Skeletal muscle tissue (tissue), 3 donors: ENCODE measurements at regions not wholly inside any gene's neighbourhood (a gene's known extent, or its start where the extent isn't known, plus 50 kb on each side); places are given as distances from the start of the nearest gene placed in this dataset.

Source experiments
- H3K27ac ChIP-seq: one replicate; pipeline ENCODE4 v1.7.0; 2013; ENCODE audit warnings: mild to moderate bottlenecking, low read depth, low read length, inconsistent platforms
- H3K27me3 ChIP-seq, 3 donors: one replicate each; pipeline ENCODE4 v1.7.0; 2013; ENCODE audit warnings: low read length in 3 of 3; ENCODE audit not compliant: control insufficient read depth in 3 of 3, insufficient read depth in 3 of 3
- H3K36me3 ChIP-seq, 3 donors: one replicate each; pipeline ENCODE4 v1.7.0; 2013; ENCODE audit warnings: low read length in 3 of 3; ENCODE audit not compliant: control insufficient read depth in 3 of 3, insufficient read depth in 3 of 3
- H3K4me1 ChIP-seq, 3 donors: one replicate each; pipeline ENCODE4 v1.7.0; 2013; ENCODE audit warnings: low read length in 3 of 3, mild to moderate bottlenecking in 3 of 3; ENCODE audit not compliant: control insufficient read depth in 3 of 3, insufficient read depth in 3 of 3
- H3K4me3 ChIP-seq, 3 donors: one replicate each; pipeline ENCODE4 v1.7.0; 2013; ENCODE audit warnings: low read length in 3 of 3
- H3K9ac ChIP-seq, 3 donors: one replicate each; pipeline ENCODE4 v1.7.0; 2013; ENCODE audit warnings: low read length in 3 of 3, mild to moderate bottlenecking in 3 of 3, moderate library complexity in 2 of 3, low read depth in 1 of 3
- H3K9me3 ChIP-seq, 3 donors: one replicate each; pipeline ENCODE4 v1.7.0; 2013; ENCODE audit warnings: low read length in 3 of 3; ENCODE audit not compliant: control insufficient read depth in 3 of 3
- donor health status: Osteomylitis.

DNA sequence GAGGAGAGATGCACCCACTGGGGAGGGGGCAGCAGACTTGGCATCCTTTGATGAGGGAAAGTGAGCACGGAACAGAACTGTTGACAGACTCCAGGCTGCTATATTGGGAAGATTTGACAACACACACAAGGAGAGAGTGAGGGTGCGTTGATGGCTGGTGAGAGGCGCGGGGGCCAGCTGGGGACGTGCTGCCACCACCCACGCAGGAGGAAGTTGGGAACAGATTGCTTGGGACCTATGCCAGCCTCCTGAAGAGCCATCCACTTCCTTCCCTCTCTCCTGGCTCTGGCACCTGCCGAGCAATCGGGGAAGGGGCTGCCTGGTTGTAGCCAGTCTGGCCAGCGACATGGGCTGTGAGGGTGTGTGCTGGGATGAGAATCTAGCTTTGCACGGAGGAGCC, 223.7 kb upstream of the CSF3R start:
- Histone ChIP-seq H3K9ac (no peak overlapping the region), H3K4me3 (no peak overlapping the region), H3K27me3 (peaks cover 39 to 67% (median 52%) of the 10 kb centered on the region in 3 donors), H3K27ac (no peak overlapping the region), H3K9me3 (no peaks in the 10 kb centered on the region), H3K36me3 (no peaks in the 10 kb centered on the region), H3K4me1 (no peaks in the 10 kb centered on the region)

DNA sequence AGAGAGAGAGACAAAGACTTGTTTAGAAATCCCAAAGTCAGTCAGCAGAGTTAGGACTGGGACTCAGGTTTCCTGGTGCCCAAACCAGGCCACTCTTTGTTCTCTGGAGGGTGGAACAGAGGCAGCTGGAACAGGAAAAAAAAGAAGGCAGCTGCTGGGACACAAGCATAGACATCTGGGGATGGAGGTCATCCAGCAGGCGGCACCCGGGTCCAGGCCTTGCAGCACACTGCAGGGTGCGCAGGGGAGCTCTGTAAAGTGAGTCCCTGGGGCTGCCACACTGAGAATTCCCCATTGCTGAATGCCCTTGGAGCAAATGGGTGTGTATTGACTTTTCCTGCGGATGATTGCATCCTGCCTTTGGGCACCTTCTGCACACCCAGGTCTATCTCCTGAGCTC, 222.9 kb upstream of the CSF3R start:
- H3K27ac ChIP-seq: no peak overlapping the region
- peaks cover 39 to 62% (median 46%) of the 10 kb centered on the region in 3 donors for H3K27me3 ChIP-seq
- no peaks in the 10 kb centered on the region for H3K9me3 ChIP-seq
- H3K4me1 ChIP-seq: no peaks in the 10 kb centered on the region
- H3K4me3 ChIP-seq: no peak overlapping the region
- no peaks in the 10 kb centered on the region for H3K36me3 ChIP-seq
- no peak overlapping the region for H3K9ac ChIP-seq

DNA sequence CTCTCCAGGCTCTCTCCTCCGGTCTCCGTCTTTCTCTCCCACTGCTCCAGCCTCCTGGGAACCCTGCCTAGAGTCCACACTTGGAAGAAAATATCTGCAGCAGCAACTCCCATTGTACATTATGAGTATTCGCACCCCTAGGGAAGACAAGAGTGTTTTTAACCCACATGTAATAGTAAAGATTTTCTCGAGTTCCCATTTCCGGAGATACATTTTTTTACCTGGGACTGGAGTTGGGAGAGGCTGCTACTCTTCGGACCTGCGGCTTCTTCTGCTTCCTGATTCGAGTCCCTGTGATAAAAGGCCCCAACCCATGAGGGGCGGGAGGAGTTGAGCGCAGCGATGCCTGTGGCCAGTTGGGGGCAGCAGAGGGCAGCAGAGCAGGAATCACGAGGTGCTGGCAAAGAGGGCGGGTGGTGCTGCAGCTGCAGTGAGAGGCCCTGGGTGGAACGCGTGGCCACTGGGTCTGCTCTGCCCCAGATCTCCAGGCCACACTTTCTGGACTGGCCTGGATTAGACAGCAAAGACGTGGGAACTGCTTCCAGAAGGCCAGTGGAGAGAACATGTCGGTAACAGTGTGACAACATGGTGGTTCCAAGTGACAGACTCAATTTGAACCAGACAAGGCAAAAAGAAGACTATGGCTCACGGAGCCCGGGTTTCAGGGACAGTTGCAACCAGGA, 221.0 kb upstream of the CSF3R start:
- no peaks in the 10 kb centered on the region for H3K9me3 ChIP-seq
- H3K27me3 ChIP-seq: peaks cover 25 to 47% (median 38%) of the 10 kb centered on the region in 3 donors
- no peaks in the 10 kb centered on the region for H3K36me3 ChIP-seq
- no peak overlapping the region for H3K4me3 ChIP-seq
- H3K27ac ChIP-seq: no peak overlapping the region
- no peaks in the 10 kb centered on the region for H3K4me1 ChIP-seq
- H3K9ac ChIP-seq: no peak overlapping the region

DNA sequence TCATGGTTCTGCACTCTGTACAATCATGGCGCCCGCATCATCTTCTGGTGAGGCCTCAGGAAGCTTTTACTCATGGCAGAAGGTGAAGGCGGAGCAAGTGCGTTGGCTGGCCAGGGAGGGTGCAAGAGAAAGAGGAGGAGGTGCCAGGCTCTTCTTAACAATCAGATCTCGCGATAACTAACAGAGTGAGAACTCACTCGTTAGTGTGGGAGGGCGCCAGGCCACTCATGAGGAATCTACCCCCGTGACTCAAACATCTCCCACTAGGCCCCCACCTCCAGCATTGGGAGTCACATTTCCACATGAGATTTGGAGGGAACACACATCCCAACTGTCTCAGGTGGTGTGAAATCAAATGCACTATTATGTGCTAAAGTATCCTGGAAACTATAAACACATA, 220.2 kb upstream of the CSF3R start:
- Histone ChIP-seq H3K27me3 (peaks cover 24 to 48% (median 34%) of the 10 kb centered on the region in 3 donors), H3K9me3 (no peaks in the 10 kb centered on the region), H3K27ac (no peak overlapping the region), H3K4me3 (no peak overlapping the region), H3K4me1 (no peaks in the 10 kb centered on the region), H3K36me3 (no peaks in the 10 kb centered on the region), H3K9ac (no peak overlapping the region)

DNA sequence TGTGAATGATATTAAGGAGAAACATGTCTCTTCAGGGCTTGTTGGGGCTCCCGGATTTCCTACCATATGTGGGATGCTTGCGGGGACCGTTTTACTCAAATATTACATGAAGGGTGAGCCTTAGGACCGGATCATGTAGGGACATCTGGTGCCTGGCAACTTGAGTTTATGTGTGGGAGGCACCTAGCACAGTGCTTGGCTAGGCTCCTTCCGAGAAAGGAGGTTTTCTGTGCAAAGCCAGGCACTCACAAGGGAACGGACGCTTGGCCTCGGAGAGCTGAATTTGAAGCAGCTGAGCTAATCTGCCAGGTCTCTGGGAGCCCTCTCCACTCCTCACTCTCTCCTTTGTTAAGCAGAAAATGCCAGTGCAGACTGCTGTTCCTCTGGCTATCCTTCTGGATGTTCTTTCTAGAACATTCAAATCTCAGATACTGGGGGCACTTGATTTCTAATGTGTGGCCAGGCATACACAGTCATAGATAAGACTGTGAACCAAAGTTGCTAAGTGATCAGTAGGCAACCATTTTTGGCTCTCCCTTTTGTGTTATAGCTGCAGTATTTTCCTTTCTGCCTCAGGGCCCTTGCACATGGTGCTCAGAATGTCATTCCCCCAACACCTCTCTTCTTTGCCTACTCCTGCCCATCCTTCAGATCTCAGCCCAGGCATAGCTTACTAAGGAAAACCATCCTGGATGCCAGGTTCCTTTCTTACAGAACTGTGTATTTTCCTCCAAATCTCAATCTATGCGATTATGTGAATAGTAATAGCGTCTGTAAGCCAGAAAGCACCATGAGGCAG, 216.6 kb upstream of the CSF3R start:
- Histone ChIP-seq H3K27ac (no peak overlapping the region), H3K4me3 (no peak overlapping the region)

DNA sequence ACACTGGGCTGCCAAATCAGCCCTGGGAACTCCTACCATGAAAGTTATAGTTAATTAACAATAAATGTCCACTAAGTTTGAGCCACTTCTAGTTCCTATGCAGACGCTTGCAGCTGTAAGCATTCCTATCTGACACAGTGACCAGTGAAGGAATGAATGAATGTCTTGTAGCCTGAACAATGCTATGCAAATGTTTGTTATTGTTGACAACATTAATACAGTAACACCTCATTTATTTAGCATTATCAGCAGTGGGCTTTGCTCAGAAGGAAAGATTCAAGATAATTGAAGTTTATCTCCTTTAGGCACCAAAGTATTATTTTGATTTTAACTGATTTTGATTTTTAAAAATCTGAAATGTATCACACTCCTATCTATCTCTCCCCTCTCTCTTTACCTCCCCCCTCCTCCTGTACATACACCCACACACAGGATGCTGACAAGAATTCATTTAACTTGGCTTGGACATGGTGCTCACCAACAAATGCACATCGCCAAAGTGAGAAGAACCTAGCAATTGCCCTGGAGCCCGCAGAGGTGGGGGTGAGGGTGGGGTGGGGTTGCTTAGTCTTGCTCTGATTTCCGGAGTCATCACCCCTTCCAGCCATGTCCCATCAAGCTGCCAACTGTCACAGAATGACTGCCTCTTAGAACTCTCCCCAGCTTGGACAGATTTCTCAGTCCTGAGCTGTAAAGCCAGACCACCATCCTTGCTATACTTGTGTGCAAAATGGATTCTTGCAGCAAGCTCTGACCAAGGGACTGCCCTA, 215.3 kb upstream of the CSF3R start:
- Histone ChIP-seq H3K27ac (no peak overlapping the region), H3K9me3 (no peaks in the 10 kb centered on the region), H3K27me3 (peaks cover 32 to 46% (median 41%) of the 10 kb centered on the region in 3 donors), H3K4me1 (no peaks in the 10 kb centered on the region), H3K36me3 (no peaks in the 10 kb centered on the region), H3K4me3 (no peak overlapping the region), H3K9ac (no peak overlapping the region)

More for the DNA sequence above, 216.6 kb upstream of the CSF3R start:
- Histone ChIP-seq H3K27me3 (peaks cover 27 to 42% (median 40%) of the 10 kb centered on the region in 3 donors), H3K36me3 (no peaks in the 10 kb centered on the region), H3K9ac (no peak overlapping the region), H3K4me1 (no peaks in the 10 kb centered on the region), H3K9me3 (no peaks in the 10 kb centered on the region)

DNA sequence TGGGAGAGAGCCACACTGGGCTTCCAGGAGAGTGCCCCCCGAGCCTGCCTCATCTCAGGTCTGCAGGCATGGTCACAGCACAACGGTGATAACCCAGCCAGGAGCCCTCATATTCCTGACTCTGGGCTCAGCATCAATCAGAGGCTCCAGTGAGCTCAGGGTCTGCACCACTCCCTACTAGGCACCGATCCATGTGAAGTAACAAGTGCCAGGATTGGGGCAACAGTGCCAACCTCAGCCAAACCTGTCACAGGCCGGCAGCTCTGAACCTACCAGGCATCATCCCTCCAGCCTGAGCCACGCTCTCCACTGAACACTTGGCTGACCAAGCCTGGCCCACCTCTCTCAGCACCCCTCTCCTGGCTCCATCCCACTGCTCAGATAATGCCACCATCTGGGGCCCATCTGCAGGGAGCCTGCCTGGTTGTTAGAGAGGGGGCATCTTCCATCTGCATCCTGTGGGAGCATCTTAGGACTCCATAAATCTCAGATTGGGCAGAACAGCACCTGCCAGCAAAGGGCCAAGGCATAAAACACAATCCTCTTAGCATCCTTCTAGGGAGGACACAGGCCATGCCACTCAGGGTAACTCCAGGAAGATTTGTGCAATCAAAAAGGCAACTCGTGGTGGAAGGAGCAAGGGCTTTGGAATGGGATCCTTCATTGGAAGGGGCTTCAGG, 213.7 kb upstream of the CSF3R start:
- Histone ChIP-seq H3K9ac (no peak overlapping the region), H3K4me1 (no peaks in the 10 kb centered on the region), H3K27me3 (peaks cover 35 to 53% (median 51%) of the 10 kb centered on the region in 3 donors), H3K4me3 (no peak overlapping the region), H3K27ac (no peak overlapping the region), H3K36me3 (no peaks in the 10 kb centered on the region), H3K9me3 (peaks cover 0 to 2% (median 0%) of the 10 kb centered on the region in 3 donors)

DNA sequence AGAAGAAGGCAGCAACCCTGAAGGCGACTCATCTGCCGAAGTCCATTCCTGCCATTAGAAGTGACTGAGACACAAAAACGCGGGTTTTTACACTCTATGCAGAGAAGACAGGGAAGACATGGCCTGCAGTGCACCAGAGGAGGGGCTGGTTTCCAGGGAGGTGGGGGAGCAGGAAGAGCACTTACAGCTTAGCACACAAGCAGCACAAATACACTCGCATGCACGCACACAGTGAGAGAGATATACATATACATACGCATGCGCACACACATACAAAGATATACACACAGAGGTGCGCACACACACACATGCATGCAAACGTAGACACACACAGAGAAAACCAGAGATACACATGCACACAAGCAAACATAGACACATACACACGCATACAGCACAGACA, 210.9 kb upstream of the CSF3R start:
- no peak overlapping the region for H3K4me3 ChIP-seq
- no peaks in the 10 kb centered on the region for H3K4me1 ChIP-seq
- H3K27ac ChIP-seq: no peak overlapping the region
- H3K9me3 ChIP-seq: peaks cover 0 to 2% (median 0%) of the 10 kb centered on the region in 3 donors
- H3K9ac ChIP-seq: no peak overlapping the region
- no peaks in the 10 kb centered on the region for H3K36me3 ChIP-seq
- peaks cover 40 to 65% (median 58%) of the 10 kb centered on the region in 3 donors for H3K27me3 ChIP-seq

DNA sequence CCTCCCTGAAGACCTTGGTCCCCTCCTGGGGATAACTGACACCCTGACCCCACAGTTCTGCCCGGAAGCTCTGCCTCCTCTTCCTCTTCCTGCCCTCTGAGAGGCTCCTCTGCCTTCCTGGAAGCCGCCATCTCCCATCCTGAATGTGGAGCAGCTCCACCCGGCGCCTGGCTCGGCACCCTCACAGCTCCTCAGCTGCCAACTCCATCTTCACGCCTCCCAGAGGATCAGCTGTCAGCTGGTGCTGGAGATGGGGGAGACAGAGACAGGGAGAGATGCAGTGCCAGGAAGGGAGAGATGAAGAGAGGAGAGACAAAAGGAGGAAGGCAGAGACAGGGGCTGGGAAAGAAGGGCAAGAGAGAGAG, 210.4 kb upstream of the CSF3R start:
- H3K9me3 ChIP-seq: peaks cover 0 to 2% (median 0%) of the 10 kb centered on the region in 3 donors
- H3K4me1 ChIP-seq: no peaks in the 10 kb centered on the region
- H3K9ac ChIP-seq: no peak overlapping the region
- H3K36me3 ChIP-seq: no peaks in the 10 kb centered on the region
- H3K4me3 ChIP-seq: no peak overlapping the region
- peaks cover 35 to 60% (median 58%) of the 10 kb centered on the region in 3 donors for H3K27me3 ChIP-seq
- no peak overlapping the region for H3K27ac ChIP-seq
